ENCODE measurements at regions not wholly inside any gene's neighbourhood (a gene's known extent, or its start where the extent isn't known, plus 50 kb on each side); places are given as distances from the start of the nearest gene placed in this dataset.
"Not testable (repeated sequence)": the region's sequence is repeated elsewhere in the genome, so short reads cannot be mapped to it uniquely, and the experiment has no call there.

DNA sequence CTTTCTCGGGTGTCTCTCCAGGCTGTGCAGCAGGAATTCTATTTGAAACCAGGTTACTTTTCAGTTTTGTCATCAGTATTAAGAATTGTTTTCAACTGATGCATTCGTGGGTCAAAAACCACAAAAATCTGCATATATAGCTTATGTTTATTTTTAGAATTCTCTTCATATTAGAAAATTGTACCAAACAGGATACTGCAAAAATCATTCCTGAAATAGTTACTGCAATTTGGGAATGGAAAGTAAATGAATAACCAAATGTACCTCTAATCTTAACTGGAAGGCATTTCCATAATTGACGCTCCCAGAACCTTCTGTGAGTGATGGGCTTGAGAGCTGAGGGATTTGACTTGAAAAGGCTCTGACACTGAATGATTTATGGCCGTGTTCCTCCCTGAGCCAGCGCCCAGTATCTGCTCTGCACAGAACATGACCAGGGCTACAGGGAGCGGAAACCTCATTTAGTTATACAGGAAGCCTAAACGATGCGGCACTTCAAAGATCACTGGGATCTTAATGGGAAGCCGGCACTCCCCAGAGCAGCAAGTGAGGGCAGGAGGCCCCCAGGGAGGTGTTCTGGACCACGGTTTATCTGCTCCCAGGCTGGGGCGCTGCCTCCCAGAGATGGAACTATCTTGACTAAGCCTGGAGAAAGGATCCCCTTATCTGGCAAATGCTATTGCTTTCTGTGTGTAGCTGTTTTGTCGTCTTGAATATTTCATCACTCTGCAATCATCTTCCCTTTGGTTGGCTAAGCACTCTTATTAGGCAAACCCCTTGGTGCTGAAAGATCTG lies 446.0 kb downstream of the QKI start:
- peaks cover 0 to 3% (median 0%) of the 10 kb centered on the region in 3 donors for H3K36me3 Mint-ChIP-seq
- CTCF ChIA-PET = no interaction called here
- peaks cover 0 to 2% (median 0%) of the 10 kb centered on the region in 5 donors for H3K9me3 Mint-ChIP-seq
- DNase-seq = no peak
- no peaks in the 10 kb centered on the region for H3K4me1 ChIP-seq (ENCODE audit: insufficient read depth, low read length)
- no peak overlapping the region for H3K27ac ChIP-seq (ENCODE audit: low read depth, low read length)
- no peaks in the 10 kb centered on the region for H3K36me3 ChIP-seq (ENCODE audit: insufficient read depth, low read length)
- H3K27me3 ChIP-seq (ENCODE audit: insufficient read depth, low read length, poor library complexity, severe bottlenecking) = no peaks in the 10 kb centered on the region
- no peaks in the 10 kb centered on the region for H3K9me3 ChIP-seq (ENCODE audit: low read length)
- H3K4me1 Mint-ChIP-seq = peaks cover 2 to 9% (median 6%) of the 10 kb centered on the region in 3 donors
- H3K27ac Mint-ChIP-seq = no peak overlapping the region
- no peak overlapping the region for H3K4me3 ChIP-seq (ENCODE audit: low read length)
- POLR2A ChIA-PET = no interaction called here
- H3K27me3 Mint-ChIP-seq = peaks cover 15 to 27% of the 10 kb centered on the region in 2 donors
- peak overlapping the region in 1 of 7 donors; percentile 12 for H3K4me3 Mint-ChIP-seq

DNA sequence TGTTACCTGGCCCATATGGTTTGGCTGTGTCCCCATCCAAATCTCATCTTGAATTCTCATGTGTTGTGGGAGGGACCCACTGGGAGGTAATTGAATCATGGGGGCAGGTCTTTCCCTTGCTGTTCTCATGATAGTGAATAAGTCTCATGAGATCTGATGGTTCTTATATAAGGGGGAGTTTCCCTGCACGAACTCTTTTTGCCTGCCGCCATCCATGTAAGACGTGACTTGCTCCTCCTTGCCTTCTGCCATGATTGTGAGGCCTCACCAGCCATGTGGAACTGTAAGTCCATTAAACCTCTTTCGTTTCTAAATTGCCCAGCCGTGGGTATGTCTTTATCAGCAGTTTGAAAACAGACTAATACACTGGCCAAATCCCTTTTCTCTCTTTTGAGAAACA lies 444.4 kb downstream of the QKI start:
- H3K4me1 ChIP-seq (ENCODE audit: insufficient read depth, low read length); DNase-seq; CTCF ChIA-PET; H3K36me3 Mint-ChIP-seq; H3K27me3 ChIP-seq (ENCODE audit: insufficient read depth, low read length, poor library complexity, severe bottlenecking); H3K27ac Mint-ChIP-seq; H3K27ac ChIP-seq (ENCODE audit: low read depth, low read length); H3K4me3 Mint-ChIP-seq; H3K36me3 ChIP-seq (ENCODE audit: insufficient read depth, low read length); H3K9me3 Mint-ChIP-seq; H3K9me3 ChIP-seq (ENCODE audit: low read length); H3K4me1 Mint-ChIP-seq; POLR2A ChIA-PET; H3K4me3 ChIP-seq (ENCODE audit: low read length): not testable (repeated sequence)
- H3K27me3 Mint-ChIP-seq = peaks cover 15 to 20% of the 10 kb centered on the region in 2 donors

DNA sequence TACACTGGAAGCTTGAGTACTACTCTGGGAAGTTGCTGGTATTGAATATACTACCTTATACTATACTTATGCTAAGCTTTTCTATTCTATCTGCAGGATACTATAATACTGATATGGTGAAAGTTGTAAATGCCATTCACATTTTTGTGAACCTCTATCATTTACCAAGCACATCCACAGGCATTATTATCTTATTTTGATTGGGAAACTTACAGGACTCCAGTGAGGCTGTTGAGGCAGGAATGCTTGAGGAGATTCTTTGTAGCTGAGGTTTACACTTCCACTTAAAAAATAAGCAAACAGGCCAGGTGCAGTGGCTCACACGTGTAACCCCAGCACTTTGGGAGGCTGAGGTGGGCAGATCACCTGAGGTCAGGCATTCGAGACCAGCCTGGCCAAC lies 442.9 kb downstream of the QKI start:
- ChIA-PET CTCF (no interaction called here), POLR2A (no interaction called here)
- Mint-ChIP-seq H3K27me3 (peaks cover 11 to 16% of the 10 kb centered on the region in 2 donors), H3K27ac (no peak overlapping the region), H3K4me1 (peaks cover 2 to 9% (median 6%) of the 10 kb centered on the region in 3 donors), H3K4me3 (no peak overlapping the region), H3K36me3 (peaks cover 0 to 3% (median 0%) of the 10 kb centered on the region in 3 donors), H3K9me3 (peaks cover 0 to 1% (median 0%) of the 10 kb centered on the region in 5 donors)
- H3K9me3 ChIP-seq (ENCODE audit: low read length) = no peaks in the 10 kb centered on the region
- H3K27ac ChIP-seq (ENCODE audit: low read depth, low read length) = no peak overlapping the region
- no peaks in the 10 kb centered on the region for H3K4me1 ChIP-seq (ENCODE audit: insufficient read depth, low read length)
- no peaks in the 10 kb centered on the region for H3K36me3 ChIP-seq (ENCODE audit: insufficient read depth, low read length)
- no peak overlapping the region for H3K4me3 ChIP-seq (ENCODE audit: low read length)
- no peak for DNase-seq
- H3K27me3 ChIP-seq (ENCODE audit: insufficient read depth, low read length, poor library complexity, severe bottlenecking) = no peaks in the 10 kb centered on the region

DNA sequence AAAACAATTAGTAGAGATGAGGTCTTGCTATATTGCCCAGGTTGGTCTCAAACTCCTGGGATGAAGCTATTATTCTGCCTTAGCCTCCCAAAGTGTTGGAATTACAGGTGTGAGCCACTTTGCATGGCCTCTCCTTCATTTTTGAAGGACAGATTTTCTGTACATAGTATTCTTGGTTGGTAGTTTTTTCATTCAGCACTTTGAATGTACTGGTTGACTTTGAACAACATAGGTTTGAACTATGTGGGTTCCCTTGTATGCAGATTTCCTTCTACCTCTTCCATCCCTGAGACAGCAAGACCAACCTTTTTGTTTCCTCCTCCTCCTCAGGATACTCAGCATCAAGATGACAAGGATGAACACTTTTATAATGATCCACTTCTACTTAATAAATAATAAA lies 436.4 kb downstream of the QKI start:
- Histone ChIP-seq H3K4me3 (ENCODE audit: low read length) (no peak overlapping the region), H3K9me3 (ENCODE audit: low read length) (peaks cover 5% of the 10 kb centered on the region), H3K27me3 (ENCODE audit: insufficient read depth, low read length, poor library complexity, severe bottlenecking) (no peaks in the 10 kb centered on the region), H3K4me1 (ENCODE audit: insufficient read depth, low read length) (no peaks in the 10 kb centered on the region), H3K36me3 (ENCODE audit: insufficient read depth, low read length) (no peaks in the 10 kb centered on the region), H3K27ac (ENCODE audit: low read depth, low read length) (no peak overlapping the region)
- Mint-ChIP-seq H3K36me3 (peaks cover 0 to 13% (median 0%) of the 10 kb centered on the region in 3 donors), H3K4me1 (no peaks in the 10 kb centered on the region), H3K27ac (no peak overlapping the region), H3K27me3 (peaks cover 0 to 4% of the 10 kb centered on the region in 2 donors), H3K9me3 (peaks cover 18 to 33% (median 19%) of the 10 kb centered on the region in 5 donors), H3K4me3 (no peak overlapping the region)
- ChIA-PET CTCF (no interaction called here), POLR2A (no interaction called here)
- DNase-seq = no peak

DNA sequence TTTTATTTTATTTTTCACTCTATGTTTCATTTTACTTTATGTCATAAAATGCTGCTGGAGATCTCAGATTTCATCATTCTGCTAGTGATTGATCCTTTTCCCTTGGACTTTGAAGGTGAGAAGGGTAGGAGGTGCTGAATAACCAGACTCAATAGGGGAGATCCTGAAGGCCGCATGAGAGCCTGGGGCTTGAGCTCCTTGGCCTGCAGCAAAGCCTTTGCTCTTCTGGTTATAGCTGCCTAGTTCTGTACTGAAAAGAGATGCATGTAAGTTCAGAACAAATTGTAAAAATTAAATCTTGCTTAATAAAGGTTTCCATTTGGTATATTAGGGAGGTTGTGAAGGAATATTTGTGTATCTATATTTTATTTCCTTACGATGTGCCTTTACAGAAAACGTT lies 430.2 kb downstream of the QKI start:
- H3K4me3 Mint-ChIP-seq = no peak overlapping the region
- H3K27me3 Mint-ChIP-seq = peaks cover 0 to 1% of the 10 kb centered on the region in 2 donors
- H3K36me3 ChIP-seq (ENCODE audit: insufficient read depth, low read length) = no peaks in the 10 kb centered on the region
- no peaks in the 10 kb centered on the region for H3K4me1 ChIP-seq (ENCODE audit: insufficient read depth, low read length)
- peaks cover 0 to 9% (median 0%) of the 10 kb centered on the region in 3 donors for H3K36me3 Mint-ChIP-seq
- H3K9me3 ChIP-seq (ENCODE audit: low read length) = no peaks in the 10 kb centered on the region
- H3K27ac ChIP-seq (ENCODE audit: low read depth, low read length) = no peak overlapping the region
- peaks cover 5 to 21% (median 9%) of the 10 kb centered on the region in 5 donors for H3K9me3 Mint-ChIP-seq
- no peaks in the 10 kb centered on the region for H3K27me3 ChIP-seq (ENCODE audit: insufficient read depth, low read length, poor library complexity, severe bottlenecking)
- no peaks in the 10 kb centered on the region for H3K4me1 Mint-ChIP-seq
- ChIA-PET POLR2A (no interaction called here), CTCF (no interaction called here)
- no peak overlapping the region for H3K4me3 ChIP-seq (ENCODE audit: low read length)
- H3K27ac Mint-ChIP-seq = no peak overlapping the region
- DNase-seq = no peak

DNA sequence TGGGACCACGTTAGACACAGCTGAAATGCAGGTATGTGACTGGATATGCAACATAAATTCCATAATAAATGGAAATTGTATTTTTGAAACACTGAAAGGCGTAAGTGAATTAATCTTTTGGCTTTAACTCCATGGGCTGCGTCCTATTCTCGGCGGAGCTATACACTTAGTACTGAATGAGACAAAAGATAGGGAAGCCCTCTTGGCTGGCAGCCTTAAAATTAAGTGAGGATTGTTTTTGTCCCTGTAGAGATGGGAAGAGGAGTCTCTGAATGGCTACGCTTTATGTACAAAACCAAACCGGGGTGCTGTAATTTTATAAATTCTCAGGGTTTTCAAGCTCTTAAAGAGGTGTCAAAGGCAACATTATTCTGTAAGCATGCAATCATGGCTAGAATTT lies 429.8 kb downstream of the QKI start:
- POLR2A ChIA-PET = no interaction called here
- Histone ChIP-seq H3K9me3 (ENCODE audit: low read length) (no peaks in the 10 kb centered on the region), H3K27me3 (ENCODE audit: insufficient read depth, low read length, poor library complexity, severe bottlenecking) (no peaks in the 10 kb centered on the region), H3K4me3 (ENCODE audit: low read length) (no peak overlapping the region), H3K4me1 (ENCODE audit: insufficient read depth, low read length) (no peaks in the 10 kb centered on the region), H3K27ac (ENCODE audit: low read depth, low read length) (no peak overlapping the region), H3K36me3 (ENCODE audit: insufficient read depth, low read length) (no peaks in the 10 kb centered on the region)
- Mint-ChIP-seq H3K4me3 (no peak overlapping the region), H3K27ac (no peak overlapping the region), H3K27me3 (peaks cover 0 to 1% of the 10 kb centered on the region in 2 donors), H3K4me1 (no peaks in the 10 kb centered on the region), H3K9me3 (peaks cover 5 to 17% (median 7%) of the 10 kb centered on the region in 5 donors), H3K36me3 (peaks cover 0 to 9% (median 0%) of the 10 kb centered on the region in 3 donors)
- no peak for DNase-seq
- CTCF ChIA-PET = no interaction called here

DNA sequence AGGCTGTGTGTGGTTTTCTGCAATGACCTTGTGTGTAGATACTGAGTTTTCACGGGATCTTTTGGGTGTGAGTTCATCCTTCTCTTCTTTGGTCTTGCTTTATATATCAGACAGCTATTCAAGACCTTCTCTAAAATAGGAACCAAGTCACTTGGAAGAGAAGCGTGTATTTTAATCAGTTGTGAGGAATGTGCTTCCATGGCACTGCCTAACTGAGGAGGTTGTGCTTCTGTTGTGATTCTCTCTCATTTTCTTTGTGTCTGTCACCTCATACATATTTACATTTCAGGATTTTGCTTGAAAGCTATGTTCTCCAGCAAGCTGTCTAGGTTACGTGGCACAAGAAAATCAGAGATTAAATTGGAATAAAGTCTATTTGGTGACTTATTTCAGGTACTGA lies 428.7 kb downstream of the QKI start:
- Mint-ChIP-seq H3K36me3 (peaks cover 0 to 9% (median 0%) of the 10 kb centered on the region in 3 donors), H3K27ac (no peak overlapping the region), H3K4me1 (no peaks in the 10 kb centered on the region), H3K4me3 (no peak overlapping the region), H3K9me3 (peaks cover 5 to 10% (median 6%) of the 10 kb centered on the region in 5 donors), H3K27me3 (peaks cover 0 to 1% of the 10 kb centered on the region in 2 donors)
- Histone ChIP-seq H3K4me1 (ENCODE audit: insufficient read depth, low read length) (no peaks in the 10 kb centered on the region), H3K27ac (ENCODE audit: low read depth, low read length) (no peak overlapping the region), H3K9me3 (ENCODE audit: low read length) (no peaks in the 10 kb centered on the region), H3K27me3 (ENCODE audit: insufficient read depth, low read length, poor library complexity, severe bottlenecking) (no peaks in the 10 kb centered on the region), H3K4me3 (ENCODE audit: low read length) (no peak overlapping the region), H3K36me3 (ENCODE audit: insufficient read depth, low read length) (no peaks in the 10 kb centered on the region)
- no peak for DNase-seq
- ChIA-PET POLR2A (no interaction called here), CTCF (no interaction called here)

DNA sequence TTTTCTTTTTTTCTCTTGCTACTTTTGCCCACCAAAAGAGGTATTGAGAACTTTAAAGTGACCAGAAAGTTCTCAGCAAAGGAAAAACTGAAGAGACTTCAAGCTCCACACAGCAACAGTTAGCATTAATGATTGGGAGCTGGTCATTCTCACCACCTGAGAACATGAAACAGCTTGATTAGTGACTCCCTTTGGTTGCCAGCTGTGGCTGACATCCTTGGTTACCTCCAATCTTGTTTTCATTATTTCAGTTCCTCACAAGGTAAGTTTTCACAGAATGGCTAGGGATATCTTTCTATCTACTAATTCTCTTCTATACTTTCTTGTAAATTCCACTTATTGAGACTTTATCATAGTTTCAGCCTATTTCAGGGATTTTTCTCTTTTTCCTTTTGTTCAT lies 427.9 kb downstream of the QKI start:
- no peak for DNase-seq

More for the DNA sequence above, 427.9 kb downstream of the QKI start:
- no peaks in the 10 kb centered on the region for H3K4me1 Mint-ChIP-seq
- no peak overlapping the region for H3K27ac Mint-ChIP-seq
- H3K4me3 ChIP-seq (ENCODE audit: low read length) = no peak overlapping the region
- POLR2A ChIA-PET = no interaction called here
- no peak overlapping the region for H3K4me3 Mint-ChIP-seq
- H3K27me3 ChIP-seq (ENCODE audit: insufficient read depth, low read length, poor library complexity, severe bottlenecking) = no peaks in the 10 kb centered on the region
- CTCF ChIA-PET = no interaction called here
- no peaks in the 10 kb centered on the region for H3K4me1 ChIP-seq (ENCODE audit: insufficient read depth, low read length)
- peaks cover 2 to 4% of the 10 kb centered on the region in 2 donors for H3K27me3 Mint-ChIP-seq
- H3K9me3 ChIP-seq (ENCODE audit: low read length) = no peaks in the 10 kb centered on the region
- H3K36me3 ChIP-seq (ENCODE audit: insufficient read depth, low read length) = no peaks in the 10 kb centered on the region
- no peak overlapping the region for H3K27ac ChIP-seq (ENCODE audit: low read depth, low read length)
- peaks cover 0 to 4% (median 0%) of the 10 kb centered on the region in 3 donors for H3K36me3 Mint-ChIP-seq
- H3K9me3 Mint-ChIP-seq = peaks cover 5 to 10% (median 6%) of the 10 kb centered on the region in 5 donors
